ENCODE measurements at regions not wholly inside any gene's neighbourhood (a gene's known extent, or its start where the extent isn't known, plus 50 kb on each side); places are given as distances from the start of the nearest gene placed in this dataset.
"Not testable (repeated sequence)": the region's sequence is repeated elsewhere in the genome, so short reads cannot be mapped to it uniquely, and the experiment has no call there.

DNA sequence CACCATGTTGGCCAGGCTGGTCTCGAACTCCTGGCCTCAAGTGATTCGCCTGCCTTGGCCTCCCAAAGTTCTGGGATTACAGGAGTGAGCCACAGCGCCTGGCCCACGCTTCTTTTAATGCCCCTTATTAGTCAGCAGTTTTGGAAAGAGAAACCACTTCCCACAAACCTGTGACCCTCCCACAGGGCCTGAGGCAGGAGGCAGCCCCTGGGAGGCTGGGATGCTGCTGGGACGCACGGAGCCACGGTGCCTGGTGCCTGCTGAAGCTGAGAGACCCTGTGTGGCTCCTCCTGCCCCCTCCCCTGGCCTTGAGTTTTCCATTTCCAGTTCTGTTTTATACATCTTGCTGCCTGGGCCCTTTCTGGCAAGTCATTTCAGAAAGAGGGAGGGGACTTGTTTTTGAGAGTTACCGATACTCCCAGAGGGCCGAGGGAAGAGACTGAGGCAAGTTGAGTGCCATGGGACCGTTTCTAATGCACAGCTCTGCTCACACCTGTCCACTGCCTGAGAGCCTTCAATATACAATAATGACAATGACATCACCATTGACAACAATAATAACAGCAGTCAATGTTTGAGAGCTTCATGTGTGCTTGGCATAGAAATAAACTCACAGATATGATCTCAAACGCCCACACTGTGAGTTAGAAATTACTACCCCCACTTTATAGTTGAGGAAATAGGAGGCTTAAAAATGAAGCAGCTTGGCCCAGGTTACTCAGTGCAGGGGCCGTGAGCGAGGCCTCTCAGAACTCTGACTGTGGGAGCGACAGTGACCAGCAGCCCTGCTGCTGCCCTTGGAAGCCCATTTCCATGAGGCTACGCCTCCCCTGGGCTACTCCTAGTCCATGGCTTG is 78.1 kb upstream of the YWHAQ start:
- no peak for DNase-seq (ENCODE audit: low read depth)

DNA sequence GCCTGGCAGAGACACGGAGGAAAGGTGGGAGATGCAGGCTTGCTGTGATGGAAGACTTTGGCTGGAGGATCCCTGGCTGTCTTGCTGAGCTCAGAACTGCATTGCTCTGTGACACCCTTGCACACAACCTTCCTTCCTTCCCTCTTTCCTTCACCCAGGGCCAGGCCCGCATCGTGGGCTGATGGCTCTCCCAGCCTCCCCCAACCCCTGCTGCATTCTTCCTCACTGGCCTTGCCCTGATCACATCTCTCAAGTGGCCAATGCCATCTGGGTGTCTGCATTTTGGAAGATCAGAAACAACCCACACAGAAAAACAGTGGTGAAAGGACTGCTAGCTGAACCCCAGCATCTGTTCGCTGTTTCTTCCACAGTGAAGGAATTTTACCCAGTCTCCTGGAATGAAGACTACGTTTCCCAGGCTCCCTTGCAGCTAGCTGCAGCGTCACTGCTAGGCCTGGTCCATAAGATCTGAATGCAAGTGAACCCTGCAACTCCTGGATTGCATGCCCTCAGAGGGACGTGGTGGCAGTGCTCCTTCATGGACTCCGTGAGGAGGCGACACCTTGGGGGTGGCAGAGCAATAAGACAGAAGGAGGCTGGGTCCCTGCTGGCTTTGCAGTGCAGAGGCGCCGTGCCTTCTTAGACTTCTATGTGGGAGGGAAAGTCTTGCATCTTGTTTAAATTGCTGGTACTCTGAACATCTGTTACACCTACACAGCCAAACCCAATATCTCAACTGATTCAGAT is 78.9 kb upstream of the YWHAQ start:
- DNase-seq (ENCODE audit: low read depth): no peak

GRCh38 chr2:9710311-9710710 is 79.5 kb upstream of the YWHAQ start:
- DNase-seq (ENCODE audit: low read depth): no peak

GRCh38 chr2:9712263-9712662 is 81.5 kb upstream of the YWHAQ start:
- no peak for DNase-seq (ENCODE audit: low read depth)

DNA sequence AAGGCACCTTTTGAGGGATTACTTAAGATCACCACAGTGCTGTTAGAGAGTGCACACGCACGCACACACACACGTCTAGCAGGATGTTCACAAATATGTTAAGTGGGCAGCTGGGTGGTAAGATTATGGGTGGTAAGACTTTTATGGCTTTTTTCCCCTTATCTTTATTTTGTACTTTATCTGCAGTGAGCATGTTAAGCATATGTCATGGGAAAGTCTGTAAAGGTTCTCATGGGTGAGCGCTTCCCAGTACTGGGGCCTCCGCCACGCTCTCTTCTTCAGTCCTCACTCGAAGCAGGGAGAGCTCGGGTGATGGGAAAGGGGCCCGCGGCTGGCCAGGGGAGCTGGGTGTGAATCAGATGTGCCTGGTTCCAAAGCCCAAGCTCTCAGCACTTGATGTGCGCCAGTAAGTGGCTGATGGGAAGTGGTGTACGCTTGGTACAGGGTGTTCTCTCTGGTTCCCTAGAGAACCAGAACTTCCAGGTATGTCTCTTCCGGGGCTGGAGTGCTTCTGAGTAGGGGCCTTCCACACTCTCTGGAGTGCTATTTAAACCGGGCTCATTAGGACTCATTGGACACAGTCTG is 83.9 kb upstream of the YWHAQ start:
- DNase-seq (ENCODE audit: low read depth): no peak

- DNase-seq (ENCODE audit: low read depth): no peak
These were observed 84.4 kb upstream of the YWHAQ start for GRCh38 chr2:9715238-9715637.

GRCh38 chr2:9717886-9718451 is 87.2 kb upstream of the YWHAQ start:
- no peak for DNase-seq (ENCODE audit: low read depth)

DNA sequence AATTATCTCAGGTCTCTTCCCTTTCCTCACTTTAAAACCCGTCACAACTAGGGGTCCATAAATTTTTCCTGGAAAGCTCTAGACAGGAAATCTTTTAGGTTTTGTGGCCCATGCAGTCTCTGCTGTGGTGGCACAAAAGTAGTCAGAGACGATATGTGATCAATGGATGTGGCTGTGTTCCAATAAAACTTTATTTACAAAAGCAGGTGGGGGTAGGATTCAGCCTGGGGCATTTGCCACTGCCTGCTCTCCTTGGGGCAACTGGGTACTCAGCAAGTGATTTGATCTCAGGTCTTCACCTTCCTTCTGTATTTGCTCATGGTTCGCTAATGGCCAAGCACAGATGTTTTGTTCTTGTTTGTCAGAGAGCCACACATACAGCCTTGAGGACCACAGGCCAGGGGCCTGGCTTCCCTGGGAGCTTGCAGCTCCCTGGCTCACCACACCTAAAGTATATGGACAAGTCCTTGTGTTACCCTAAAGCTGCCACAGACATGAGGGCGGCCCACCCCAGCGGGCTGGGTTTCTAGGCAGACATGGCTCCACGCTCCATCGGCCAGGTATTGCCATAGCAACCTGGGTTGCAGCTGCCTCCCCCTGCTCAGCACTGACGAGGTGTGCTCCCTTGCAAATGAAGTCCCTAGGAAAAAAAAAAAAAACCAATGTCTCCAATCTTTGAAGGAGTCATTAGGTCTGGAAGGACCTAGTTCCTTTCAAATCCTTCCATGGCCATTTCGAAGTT is 89.7 kb upstream of the YWHAQ start:
- DNase-seq (ENCODE audit: low read depth): no peak

DNA sequence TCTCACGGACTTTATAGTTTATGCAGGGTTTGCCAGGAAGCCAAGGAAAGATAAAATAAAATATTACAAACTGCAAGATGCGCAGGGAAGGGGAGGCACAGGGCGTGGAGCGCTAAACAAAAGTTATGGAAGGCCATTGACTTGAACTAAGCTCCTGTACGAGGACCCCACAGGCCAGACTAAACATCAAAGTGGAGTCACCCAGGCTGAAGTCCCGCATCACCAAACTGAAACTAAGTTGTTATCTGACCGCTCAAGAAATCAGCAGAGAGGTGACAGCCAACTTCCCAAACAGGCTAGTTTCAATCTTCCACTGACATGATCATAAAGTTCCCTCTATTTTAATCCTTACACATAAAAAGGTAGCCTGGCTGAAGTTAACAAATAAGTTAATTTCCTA is 90.5 kb upstream of the YWHAQ start:
- no peak for DNase-seq (ENCODE audit: low read depth)

- DNase-seq (ENCODE audit: low read depth): no peak
These were observed 91.7 kb upstream of the YWHAQ start for GRCh38 chr2:9722451-9722850.

DNA sequence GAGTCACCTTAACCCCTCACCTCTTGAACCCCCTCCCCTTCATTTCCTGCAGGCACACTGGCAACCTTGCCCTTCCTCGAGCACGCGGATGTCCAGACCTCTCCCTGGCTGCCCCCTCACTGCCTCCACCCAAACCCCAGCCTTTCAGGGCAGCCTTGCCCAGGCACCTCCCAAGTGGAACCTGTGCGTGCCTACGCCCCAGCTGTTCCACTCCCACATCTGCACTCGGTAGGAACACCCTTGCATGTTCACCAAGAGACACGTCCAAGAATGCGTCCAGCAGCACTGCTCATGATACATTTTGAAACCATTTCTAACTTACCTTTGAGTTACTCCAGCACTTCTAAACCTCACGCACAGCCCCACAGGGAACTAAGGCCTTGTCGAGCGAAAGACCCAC is 93.8 kb upstream of the YWHAQ start:
- DNase-seq (ENCODE audit: low read depth): no peak

- DNase-seq (ENCODE audit: low read depth): no peak
These were observed 94.3 kb upstream of the YWHAQ start for GRCh38 chr2:9725106-9725505.

DNA sequence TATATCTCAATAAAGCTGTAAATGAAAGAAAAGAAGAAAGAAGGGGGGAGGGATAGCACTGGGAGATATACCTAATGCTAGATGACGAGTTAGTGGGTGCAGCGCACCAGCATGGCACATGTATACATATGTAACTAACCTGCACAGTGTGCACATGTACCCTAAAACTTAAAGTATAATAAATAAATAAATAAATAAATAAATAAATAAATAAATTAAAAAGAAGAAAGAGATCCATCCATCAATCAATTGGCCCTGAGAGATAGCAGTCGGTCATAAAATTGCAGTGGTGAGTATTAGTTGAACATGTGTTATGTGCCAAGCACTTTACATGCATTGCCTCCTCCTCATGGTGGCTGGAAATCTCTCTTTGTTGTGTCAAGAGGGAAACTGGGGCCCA is 95.2 kb upstream of the YWHAQ start:
- not testable (repeated sequence) for DNase-seq (ENCODE audit: low read depth)

- not testable (repeated sequence) for DNase-seq (ENCODE audit: low read depth)
These were observed 99.7 kb upstream of the YWHAQ start for GRCh38 chr2:9730523-9730922.

GRCh38 chr2:9732824-9733223 is 102.0 kb upstream of the YWHAQ start:
- no peak for DNase-seq (ENCODE audit: low read depth)

DNA sequence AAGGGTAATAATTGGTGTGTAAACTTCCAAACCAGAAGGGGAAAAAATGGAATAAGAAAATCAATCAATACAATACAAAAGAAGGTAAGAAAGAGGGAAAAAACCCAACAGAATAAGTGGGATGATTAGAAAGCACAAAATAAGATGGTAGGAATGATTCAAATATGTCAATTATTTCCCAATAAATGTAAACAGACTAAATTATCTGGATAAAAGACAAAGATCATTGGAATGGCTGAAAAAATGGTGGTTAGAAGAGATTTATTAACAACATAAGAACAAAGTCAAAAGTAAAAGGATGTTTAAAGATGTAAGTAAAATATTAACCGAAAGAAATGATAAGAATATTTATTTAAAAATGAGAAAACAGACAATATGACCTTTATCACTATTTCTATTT is 103.5 kb upstream of the YWHAQ start:
- DNase-seq (ENCODE audit: low read depth): no peak

DNA sequence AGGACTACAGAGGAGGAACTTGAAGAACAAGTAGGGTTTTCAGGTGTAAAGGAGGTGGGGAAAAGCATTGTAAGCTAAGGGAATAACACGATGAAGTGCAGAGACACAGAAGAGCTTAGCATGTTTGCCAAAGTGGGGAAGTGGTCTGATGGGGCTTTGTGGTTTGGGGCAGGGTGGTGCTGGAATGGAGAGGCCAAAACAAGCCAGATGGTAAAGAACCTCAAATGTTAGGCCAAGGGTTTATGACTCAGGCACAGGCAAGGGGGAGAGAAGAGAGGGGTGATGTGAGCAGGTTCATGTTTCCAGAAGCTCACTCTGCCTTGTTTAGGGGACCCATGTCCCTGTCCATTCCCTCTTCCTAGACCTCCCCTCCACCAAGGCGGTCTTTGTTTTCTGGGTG is 104.5 kb upstream of the YWHAQ start:
- DNase-seq (ENCODE audit: low read depth): no peak

- DNase-seq (ENCODE audit: low read depth): no peak
These were observed 105.2 kb upstream of the YWHAQ start for GRCh38 chr2:9736021-9736420.

- no peak for DNase-seq (ENCODE audit: low read depth)
These were observed 106.0 kb upstream of the TAF1B start for GRCh38 chr2:9737053-9737875.

DNA sequence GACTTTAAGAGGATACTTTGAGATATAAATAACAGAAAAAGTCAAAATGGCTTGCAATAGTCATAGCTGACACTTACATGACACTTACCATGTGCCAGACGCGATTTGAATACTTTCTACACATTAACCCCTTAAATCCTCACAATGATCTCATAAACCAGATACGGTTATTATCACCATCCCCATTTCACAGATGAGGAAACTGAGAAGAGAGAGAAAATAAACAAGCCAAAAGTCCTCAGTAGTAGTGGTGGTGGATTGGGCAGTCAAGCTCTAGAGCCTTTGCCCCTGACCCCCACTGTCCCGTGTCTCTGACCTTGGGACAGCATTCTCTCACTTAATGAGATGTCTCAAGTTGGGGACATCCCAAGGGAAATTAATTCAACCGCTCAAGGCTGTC is 105.2 kb upstream of the TAF1B start:
- no peak for DNase-seq (ENCODE audit: low read depth)
